Right lobe of liver (tissue), 6 donors: ENCODE measurements at regions not wholly inside any gene's neighbourhood (a gene's known extent, or its start where the extent isn't known, plus 50 kb on each side); places are given as distances from the start of the nearest gene placed in this dataset.
A peak's percentile ranks its signal among the peaks of the same experiment; 100 is the strongest.

Source experiments
- ATAC-seq, 4 donors: fragments of 200-7000 bp; cut with Tn5 transposase; one replicate each; pipeline ENCODE4 v1.9.1; 2020; ENCODE audit warnings: mild to moderate bottlenecking in 4 of 4, moderate library complexity in 4 of 4
- DNase-seq, 3 donors: peaks; one replicate each; pipeline ENCODE4 v3.0.0-alpha.2; 2020
- H3K27ac ChIP-seq, 3 donors: fragments of 200-600 bp; one replicate each; pipeline ENCODE4 v1.8.0; 2022
- H3K27me3 ChIP-seq, 2 donors: fragments of 200-600 bp; one replicate each; pipeline ENCODE4 v1.8.0; 2022
- H3K36me3 ChIP-seq, 4 donors: fragments of 200-600 bp; sonication (generic) in 1 of 4; one replicate each; pipeline versions ENCODE4 v1.5.1 to v1.8.0; 2017 to 2022; ENCODE audit warnings: control low read depth in 1 of 4
- H3K4me1 ChIP-seq, 4 donors: fragments of 200-600 bp; sonication (generic) in 1 of 4; one replicate each; pipeline versions ENCODE4 v1.5.1 to v1.8.0; 2017 to 2022; ENCODE audit warnings: control low read depth in 1 of 4
- H3K4me3 ChIP-seq, 3 donors: fragments of 200-600 bp; one replicate each; pipeline ENCODE4 v1.8.0; 2022
- H3K9me3 ChIP-seq, 4 donors: fragments of 200-600 bp; sonication (generic) in 1 of 4; one replicate each; pipeline versions ENCODE4 v1.5.1 to v1.8.0; 2017 to 2022; ENCODE audit warnings: control low read depth in 1 of 4
- POLR2A ChIP-seq: fragments of 450-650 bp; IDR thresholded peaks from one replicate; pipeline ENCODE4 v1.6.1; 2017; ENCODE audit warnings: antibody characterized with exemption, mild to moderate bottlenecking
- WGBS: methylation state at CpG from one replicate; pipeline ENCODE4 v1.1.6; 2018; ENCODE audit warnings: low coverage, low lambda C conversion rate; ENCODE audit not compliant: insufficient coverage; ENCODE audit errors: missing lambda C conversion rate; 5-methylcytosine and 5-hydroxymethylcytosine counted together
- intact Hi-C, 2 donors: fragments of 100-400 bp; cut with DNase I; formaldehyde crosslinking; loops; one replicate each; pipeline versions ENCODE4 v1.11.2 to v1.14.1; 2022
- TF ChIP-seq, protein P1 (sequence below), 4 donors: fragments of 200-600 bp in 3 of 4; fragments of 450-650 bp in 1 of 4; IDR thresholded peaks; one replicate each; pipeline versions ENCODE4 v1.5.1 to v1.8.0; 2016 to 2022; ENCODE audit warnings: antibody characterized with exemption in 4 of 4, mild to moderate bottlenecking in 2 of 4
- donor health status: DM: no; HTN: yes; CAD: no.
- donor health status: DM: no; HTN: no; CAD: no.
- donor health status: DM: no; HTN: no; CAD: no.
- donor health status: DM: no; HTN: yes; CAD: no.
- donor health status: DM: no; HTN: yes; CAD: no.

DNA sequence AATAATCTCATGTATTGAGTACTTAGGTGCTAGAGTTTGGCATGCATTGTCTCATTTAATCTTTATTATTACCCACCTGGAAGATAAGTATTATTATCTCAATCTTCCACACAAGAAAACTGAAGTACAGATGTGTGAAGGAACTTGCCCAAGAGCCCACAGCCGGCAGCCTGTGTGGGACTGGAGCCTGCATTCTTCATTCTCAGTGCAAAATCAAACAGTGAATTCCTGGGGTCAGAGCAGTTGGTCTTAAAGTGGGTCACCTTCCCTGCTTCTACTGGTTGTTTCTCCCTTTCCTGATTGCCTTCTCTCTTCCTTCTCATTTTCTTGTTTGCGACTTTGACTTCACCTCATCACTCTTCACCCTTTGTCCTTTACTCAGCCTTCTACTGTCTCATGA, 144.7 kb upstream of the LYZL1 start:
- no peak for TF ChIP-seq POLR2A
- H3K9me3 ChIP-seq, result no peaks in the 10 kb centered on the region
- no peak overlapping the region for H3K27ac ChIP-seq
- H3K36me3 ChIP-seq, result no peaks in the 10 kb centered on the region
- no peak overlapping the region for H3K4me3 ChIP-seq
- DNase-seq (no peak), ATAC-seq (no peak)
- H3K4me1 ChIP-seq, result peaks cover 0 to 9% (median 0%) of the 10 kb centered on the region in 4 donors
- 82% methylated on average over 1 of the region's 2 CpGs for WGBS
- H3K27me3 ChIP-seq, result no peaks in the 10 kb centered on the region
- intact Hi-C loops, result no loop called here

DNA sequence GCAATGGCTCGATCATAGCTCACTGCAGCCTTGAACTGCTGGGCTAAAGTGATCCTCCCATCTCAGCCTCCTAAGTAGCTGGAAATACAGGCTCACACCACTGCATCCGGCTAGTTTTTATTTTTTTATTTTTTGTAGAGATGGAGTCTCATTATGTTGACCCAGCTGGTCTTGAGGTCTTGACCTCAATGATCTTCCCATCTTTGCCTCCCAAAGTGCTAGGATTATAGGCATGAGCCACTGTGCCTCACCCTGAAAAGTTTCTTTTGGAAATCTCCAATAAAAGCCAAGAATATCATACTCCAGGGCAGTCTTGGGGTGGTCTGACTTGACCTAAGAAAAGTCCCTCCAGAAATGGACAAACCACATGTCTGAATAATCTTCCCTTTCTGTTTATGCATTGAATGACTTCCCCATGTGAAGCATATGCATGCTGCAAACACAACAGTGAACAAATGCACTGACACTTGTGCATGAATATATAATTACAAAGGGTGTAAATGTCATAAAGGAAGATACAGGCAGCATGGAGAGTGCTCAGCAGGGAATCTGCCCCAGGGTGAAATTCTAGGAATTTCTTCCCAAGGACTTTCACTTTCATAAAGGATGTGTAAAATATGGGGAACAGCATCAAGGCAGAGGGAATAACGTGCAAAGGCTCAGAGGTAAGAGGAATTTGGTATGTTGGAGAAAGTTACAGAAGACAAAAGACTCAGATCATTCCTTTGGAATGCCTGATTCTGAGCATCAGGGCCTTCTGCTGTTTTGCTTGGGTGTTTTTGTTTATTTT, 142.4 kb upstream of the LYZL1 start:
- DNase-seq (no peak), ATAC-seq (no peak)
- H3K9me3 ChIP-seq, result no peaks in the 10 kb centered on the region
- H3K4me3 ChIP-seq, result no peak overlapping the region
- 86% methylated on average over 3 of the region's 3 CpGs for WGBS
- H3K36me3 ChIP-seq, result no peaks in the 10 kb centered on the region
- peaks cover 0 to 18% (median 4%) of the 10 kb centered on the region in 4 donors for H3K4me1 ChIP-seq
- no peak overlapping the region for H3K27ac ChIP-seq
- TF ChIP-seq, protein P1, sequence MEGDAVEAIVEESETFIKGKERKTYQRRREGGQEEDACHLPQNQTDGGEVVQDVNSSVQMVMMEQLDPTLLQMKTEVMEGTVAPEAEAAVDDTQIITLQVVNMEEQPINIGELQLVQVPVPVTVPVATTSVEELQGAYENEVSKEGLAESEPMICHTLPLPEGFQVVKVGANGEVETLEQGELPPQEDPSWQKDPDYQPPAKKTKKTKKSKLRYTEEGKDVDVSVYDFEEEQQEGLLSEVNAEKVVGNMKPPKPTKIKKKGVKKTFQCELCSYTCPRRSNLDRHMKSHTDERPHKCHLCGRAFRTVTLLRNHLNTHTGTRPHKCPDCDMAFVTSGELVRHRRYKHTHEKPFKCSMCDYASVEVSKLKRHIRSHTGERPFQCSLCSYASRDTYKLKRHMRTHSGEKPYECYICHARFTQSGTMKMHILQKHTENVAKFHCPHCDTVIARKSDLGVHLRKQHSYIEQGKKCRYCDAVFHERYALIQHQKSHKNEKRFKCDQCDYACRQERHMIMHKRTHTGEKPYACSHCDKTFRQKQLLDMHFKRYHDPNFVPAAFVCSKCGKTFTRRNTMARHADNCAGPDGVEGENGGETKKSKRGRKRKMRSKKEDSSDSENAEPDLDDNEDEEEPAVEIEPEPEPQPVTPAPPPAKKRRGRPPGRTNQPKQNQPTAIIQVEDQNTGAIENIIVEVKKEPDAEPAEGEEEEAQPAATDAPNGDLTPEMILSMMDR (IDR thresholded peaks at IDR 0.05), result no peak
- TF ChIP-seq POLR2A, result no peak
- H3K27me3 ChIP-seq, result no peaks in the 10 kb centered on the region
- intact Hi-C loops, result no loop called here

DNA sequence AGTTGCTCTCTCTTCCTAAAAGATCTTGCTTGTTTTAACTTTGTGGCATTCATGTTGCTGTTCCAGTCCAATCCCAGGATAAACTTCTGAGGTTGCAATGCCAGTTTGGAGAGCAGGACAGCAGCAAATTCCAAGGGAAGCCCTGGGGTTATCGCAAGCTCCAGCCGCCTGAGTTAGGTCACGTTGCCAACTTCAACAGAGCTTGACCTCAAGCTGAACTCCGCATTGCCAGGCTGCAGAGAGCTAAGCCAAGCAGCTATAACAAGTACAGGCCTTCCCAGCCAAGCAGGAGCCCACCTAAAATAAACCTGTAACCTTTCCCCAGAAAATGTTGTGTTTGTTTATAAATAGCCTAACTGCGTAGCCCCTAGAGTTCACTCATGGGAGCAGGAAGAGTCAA, 138.9 kb upstream of the LYZL1 start:
- ATAC-seq (peak; percentile 98 to 100 (median 100)), DNase-seq (peak; percentile 68 to 80 (median 74))
- H3K36me3 ChIP-seq, result no peaks in the 10 kb centered on the region
- WGBS, result 21% methylated on average over 2 of the region's 5 CpGs
- H3K27ac ChIP-seq, result no peak overlapping the region
- TF ChIP-seq, protein P1 (IDR thresholded peaks at IDR 0.05), result no peak
- no peak for TF ChIP-seq POLR2A
- intact Hi-C loops, result no loop called here
- no peak overlapping the region for H3K4me3 ChIP-seq
- H3K4me1 ChIP-seq, result peaks cover 0 to 10% (median 4%) of the 10 kb centered on the region in 4 donors
- no peaks in the 10 kb centered on the region for H3K27me3 ChIP-seq
- no peaks in the 10 kb centered on the region for H3K9me3 ChIP-seq

DNA sequence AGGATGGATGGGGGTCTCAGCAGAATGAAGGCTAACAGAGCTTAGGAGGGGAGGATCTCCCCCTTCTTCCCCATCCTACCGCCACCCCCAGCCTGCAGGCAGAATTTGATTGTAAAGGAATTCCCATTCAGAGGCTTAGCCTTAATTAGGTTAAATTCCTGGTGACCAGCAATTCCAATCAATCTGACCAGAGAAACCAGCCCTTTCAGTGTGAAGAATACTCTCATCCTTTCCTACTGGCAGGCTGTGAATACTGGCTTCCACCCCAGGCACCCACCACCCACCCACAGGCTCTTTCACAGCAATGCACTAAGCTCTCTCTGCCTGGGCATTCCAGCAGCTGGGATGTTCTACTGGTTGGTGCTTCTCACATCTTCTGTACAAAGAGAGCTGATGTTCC, 137.9 kb upstream of the LYZL1 start:
- Histone ChIP-seq H3K36me3 (no peaks in the 10 kb centered on the region), H3K27ac (no peak overlapping the region), H3K4me1 (peaks cover 0 to 10% (median 4%) of the 10 kb centered on the region in 4 donors), H3K27me3 (no peaks in the 10 kb centered on the region), H3K4me3 (no peak overlapping the region), H3K9me3 (no peaks in the 10 kb centered on the region)
- DNase-seq (no peak), ATAC-seq (no peak)
- no CpG with 5 or more reads among the region's 1 CpG for WGBS
- intact Hi-C loops, result no loop called here
- TF ChIP-seq, protein P1 (IDR thresholded peaks at IDR 0.05), result no peak
- no peak for TF ChIP-seq POLR2A

DNA sequence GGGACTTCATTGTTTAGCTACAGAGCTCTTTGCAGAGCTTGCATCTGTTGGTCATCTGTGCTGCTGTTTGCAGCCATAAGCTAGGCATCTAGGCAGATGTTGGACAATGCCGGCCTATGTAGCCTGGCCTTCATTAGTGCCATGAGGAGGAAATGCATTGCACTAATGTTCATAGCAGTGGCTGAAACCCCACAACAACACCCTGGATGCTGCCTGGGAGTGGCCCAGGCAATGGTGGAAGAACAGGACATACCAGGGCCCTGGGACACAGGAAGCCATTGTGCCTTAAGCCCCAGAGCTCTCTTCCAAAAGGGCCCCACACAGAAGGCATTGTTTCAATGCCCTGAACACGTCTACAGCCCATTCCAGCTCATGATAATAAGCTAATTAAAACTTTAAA, 131.5 kb upstream of the LYZL1 start:
- Histone ChIP-seq H3K27ac (no peak overlapping the region), H3K4me1 (no peaks in the 10 kb centered on the region), H3K9me3 (no peaks in the 10 kb centered on the region), H3K27me3 (no peaks in the 10 kb centered on the region), H3K36me3 (no peaks in the 10 kb centered on the region), H3K4me3 (no peak overlapping the region)
- intact Hi-C loops, result no loop called here
- TF ChIP-seq, protein P1 (IDR thresholded peaks at IDR 0.05), result no peak
- no peak for TF ChIP-seq POLR2A
- WGBS, result 77% methylated on average over 2 of the region's 2 CpGs
- no peak for ATAC-seq
- DNase-seq, result no peak
